Fibroblast of pulmonary artery (primary cell): ENCODE measurements at regions not wholly inside any gene's neighbourhood (a gene's known extent, or its start where the extent isn't known, plus 50 kb on each side); places are given as distances from the start of the nearest gene placed in this dataset.
"Not testable (repeated sequence)": the region's sequence is repeated elsewhere in the genome, so short reads cannot be mapped to it uniquely, and the experiment has no call there.

ENCODE experiments used
- DNase-seq: peaks from one replicate; pipeline ENCODE4 v3.0.0-alpha.2; 2010; ENCODE audit warnings: low read depth
- H3K4me3 ChIP-seq: replicated peaks from 2 replicates; pipeline ENCODE4 v1.5.1; 2011; ENCODE audit warnings: low read depth, mild to moderate bottlenecking, control low read depth, low read length, moderate library complexity
- TF ChIP-seq, protein P1 (sequence below): IDR thresholded peaks from 2 replicates; pipeline ENCODE4 v1.5.1; 2011; ENCODE audit warnings: mild to moderate bottlenecking, control low read depth, low read length, inconsistent platforms; ENCODE audit errors: missing control alignments

DNA sequence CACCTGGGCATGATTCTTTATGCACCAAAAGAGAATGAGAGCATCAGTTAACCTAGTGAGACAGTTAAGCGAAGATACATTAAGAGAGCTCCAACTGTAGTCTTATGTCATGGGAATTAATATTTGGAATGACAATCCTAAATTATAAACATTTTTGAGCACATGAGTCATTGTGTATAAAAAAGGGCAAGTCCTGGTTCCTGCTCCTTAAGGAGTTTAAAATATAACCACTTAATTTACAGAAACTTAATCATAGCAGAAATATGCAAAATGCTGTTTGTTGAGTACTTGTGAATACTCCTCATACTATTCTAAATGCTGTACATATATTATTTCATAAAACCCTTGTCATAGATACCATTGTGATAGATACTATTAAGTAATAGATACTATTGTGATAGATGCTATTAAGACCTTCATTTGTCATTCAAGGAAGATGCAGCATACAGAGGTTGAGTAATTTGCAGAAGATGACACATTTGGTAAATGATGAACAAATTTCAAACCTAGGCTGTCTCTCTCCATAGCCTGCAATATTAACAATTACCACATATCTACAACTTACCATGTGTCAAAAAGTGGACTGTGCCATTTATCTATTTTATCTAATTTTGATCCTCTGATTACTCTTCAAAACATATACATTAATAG is 301.0 kb downstream of the TBC1D4 start:
- peak; percentile 39 for DNase-seq
- H3K4me3 ChIP-seq = no peak overlapping the region
- TF ChIP-seq, protein P1, sequence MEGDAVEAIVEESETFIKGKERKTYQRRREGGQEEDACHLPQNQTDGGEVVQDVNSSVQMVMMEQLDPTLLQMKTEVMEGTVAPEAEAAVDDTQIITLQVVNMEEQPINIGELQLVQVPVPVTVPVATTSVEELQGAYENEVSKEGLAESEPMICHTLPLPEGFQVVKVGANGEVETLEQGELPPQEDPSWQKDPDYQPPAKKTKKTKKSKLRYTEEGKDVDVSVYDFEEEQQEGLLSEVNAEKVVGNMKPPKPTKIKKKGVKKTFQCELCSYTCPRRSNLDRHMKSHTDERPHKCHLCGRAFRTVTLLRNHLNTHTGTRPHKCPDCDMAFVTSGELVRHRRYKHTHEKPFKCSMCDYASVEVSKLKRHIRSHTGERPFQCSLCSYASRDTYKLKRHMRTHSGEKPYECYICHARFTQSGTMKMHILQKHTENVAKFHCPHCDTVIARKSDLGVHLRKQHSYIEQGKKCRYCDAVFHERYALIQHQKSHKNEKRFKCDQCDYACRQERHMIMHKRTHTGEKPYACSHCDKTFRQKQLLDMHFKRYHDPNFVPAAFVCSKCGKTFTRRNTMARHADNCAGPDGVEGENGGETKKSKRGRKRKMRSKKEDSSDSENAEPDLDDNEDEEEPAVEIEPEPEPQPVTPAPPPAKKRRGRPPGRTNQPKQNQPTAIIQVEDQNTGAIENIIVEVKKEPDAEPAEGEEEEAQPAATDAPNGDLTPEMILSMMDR = no peak

DNA sequence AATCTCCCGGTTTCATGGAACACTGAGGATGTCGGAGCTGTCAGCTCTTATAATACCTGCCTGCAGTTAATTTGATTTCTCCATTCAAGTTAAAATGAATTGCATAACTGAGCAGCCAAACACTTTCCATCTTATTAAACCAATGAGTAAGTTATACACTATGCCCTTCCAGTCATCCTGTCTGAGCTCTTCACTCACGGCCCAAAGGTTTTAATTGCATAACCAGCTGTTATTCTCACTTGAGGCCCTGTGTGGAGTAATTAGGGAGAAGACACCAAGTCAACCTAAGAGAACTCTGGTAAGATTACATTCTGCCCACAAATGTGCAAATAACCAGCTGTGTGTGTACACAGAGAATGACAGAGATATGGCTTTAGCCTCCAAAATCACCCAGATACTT is 303.5 kb downstream of the TBC1D4 start:
- TF ChIP-seq, protein P1 = no peak
- no peak for DNase-seq
- H3K4me3 ChIP-seq = no peak overlapping the region

DNA sequence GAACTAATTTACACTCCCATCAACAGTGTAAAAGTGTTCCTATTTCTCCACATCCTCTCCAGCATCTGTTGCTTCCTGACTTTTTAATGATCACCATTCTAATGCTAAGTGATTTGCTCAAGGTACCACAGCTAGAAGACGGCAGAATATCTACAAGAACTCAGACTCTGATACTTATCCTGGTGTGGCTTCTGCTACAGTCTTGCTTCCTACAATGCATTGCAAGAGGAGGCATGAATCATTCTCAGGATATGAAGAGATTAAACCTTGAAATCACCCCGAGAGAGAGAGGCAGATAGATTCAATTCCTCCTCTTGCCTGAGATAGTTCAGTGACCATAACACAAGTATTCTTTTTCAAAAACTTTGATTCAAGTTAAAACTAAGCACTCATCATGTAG is 306.4 kb downstream of the TBC1D4 start:
- no peak overlapping the region for H3K4me3 ChIP-seq
- TF ChIP-seq, protein P1 = no peak
- DNase-seq = peak; percentile 39

DNA sequence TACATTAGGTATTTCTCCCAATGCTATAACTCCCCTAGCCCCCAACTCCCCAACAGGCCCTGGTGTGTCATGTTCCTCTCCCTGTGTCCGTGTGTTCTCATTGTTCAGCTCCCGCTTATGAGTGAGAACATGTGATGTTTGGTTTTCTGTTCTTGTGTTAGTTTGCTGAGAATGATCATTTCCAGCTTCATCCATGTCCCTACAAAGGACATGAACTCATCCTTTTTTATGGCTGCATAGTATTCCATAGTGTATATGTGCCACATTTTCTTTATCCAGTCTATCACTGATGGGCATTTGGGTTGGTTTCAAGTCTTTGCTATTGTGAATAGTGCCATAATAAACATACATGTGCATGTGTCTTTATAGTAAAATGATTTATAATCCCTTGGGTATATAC is 306.9 kb downstream of the TBC1D4 start:
- not testable (repeated sequence) for H3K4me3 ChIP-seq, DNase-seq

DNA sequence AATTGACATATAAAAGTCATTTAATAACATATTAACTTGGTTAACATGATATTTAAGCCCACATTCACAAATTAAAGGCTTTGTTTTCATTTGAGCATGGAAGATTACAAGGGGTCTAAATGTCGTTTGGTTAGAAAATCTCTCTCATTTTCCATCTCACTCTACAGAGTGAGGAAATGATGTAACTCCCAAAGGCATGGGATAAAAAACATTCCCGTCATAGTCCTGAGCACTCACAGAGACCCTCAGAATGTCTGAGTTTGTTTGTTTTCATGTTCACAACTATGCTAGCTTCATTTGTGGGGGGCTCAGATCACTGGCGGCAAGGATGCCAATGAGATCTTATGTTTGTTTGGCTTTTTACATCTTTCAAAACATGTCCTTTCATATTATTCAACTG is 307.5 kb downstream of the TBC1D4 start:
- DNase-seq = no peak
- TF ChIP-seq, protein P1 = no peak
- no peak overlapping the region for H3K4me3 ChIP-seq

DNA sequence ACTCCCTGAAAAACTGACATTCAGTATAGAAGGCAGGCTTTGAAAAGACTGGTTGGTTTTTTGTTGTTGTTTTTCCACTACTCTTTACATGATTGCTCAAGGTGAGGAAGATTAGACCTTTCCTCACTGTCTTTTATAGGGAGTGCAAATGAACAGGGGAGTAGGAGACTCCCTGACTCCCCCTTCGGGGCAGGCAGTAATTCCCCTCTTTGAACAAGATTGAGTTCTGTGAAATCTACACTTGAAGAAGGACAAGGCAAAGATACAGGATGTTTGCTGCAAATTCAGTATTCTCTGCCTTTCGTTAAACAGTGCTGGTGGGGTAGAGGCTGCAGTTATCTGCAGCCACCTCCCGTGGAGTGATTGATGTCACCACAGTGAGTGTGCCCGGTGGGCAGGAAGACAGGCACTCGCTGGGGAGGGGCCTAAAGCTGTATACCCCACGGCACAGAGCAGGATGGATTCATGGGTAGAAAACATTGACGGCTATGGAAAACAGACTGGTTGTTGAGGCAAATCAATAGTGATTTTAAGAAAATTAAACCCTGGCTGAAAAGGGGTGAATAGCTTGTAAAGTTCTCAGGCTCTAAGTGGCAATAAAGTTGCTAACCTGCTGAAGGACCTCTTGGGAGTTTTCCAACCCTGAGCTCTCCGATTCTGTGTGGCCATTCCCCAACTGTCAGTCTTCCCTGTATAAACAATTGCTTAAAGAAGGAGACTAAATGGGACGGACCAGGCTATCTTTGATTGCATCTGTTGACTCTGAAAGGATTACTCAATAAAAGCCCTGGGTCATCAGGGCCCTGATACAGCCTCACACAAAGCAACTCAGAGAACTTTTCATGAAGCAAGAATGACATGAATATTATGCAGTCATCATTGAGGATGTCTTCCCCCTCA is 308.3 kb downstream of the TBC1D4 start:
- DNase-seq = no peak
- TF ChIP-seq, protein P1 = no peak

DNA sequence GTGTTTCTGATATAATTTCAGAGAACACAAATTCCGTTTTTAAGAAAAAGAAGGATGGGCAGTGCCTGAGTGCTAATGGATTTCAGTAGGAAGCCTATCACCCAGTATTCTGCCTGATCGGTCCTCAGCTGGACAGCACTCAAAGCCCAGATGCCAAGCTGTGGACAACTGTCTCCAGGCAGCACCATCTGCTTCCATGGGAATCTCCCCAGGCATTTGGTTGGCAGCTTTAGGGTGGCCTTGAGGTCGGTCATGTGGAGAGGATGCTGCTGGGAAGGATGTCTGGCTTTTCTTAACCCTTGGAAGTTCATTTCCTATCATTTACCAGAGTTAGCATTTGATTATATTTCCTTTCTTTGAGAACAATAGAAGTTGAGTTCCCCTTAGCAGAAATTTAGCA is 311.7 kb downstream of the TBC1D4 start:
- no peak overlapping the region for H3K4me3 ChIP-seq
- TF ChIP-seq, protein P1 = no peak
- DNase-seq = no peak

More for the DNA sequence above, 308.3 kb downstream of the TBC1D4 start:
- H3K4me3 ChIP-seq = no peak overlapping the region
